CD4-positive, alpha-beta T cell treated with Interleukin-10 for 1 hour (primary cell): ENCODE measurements at regions not wholly inside any gene's neighbourhood (a gene's known extent, or its start where the extent isn't known, plus 50 kb on each side); places are given as distances from the start of the nearest gene placed in this dataset.
A peak's percentile ranks its signal among the peaks of the same experiment; 100 is the strongest.
"Not testable (repeated sequence)": the region's sequence is repeated elsewhere in the genome, so short reads cannot be mapped to it uniquely, and the experiment has no call there.

Experiments
- DNase-seq: peaks from one replicate; pipeline ENCODE4 v3.0.0-alpha.2; 2020

- DNase-seq: no peak
These were observed 178.0 kb downstream of the KCTD12 start for GRCh38 chr13:76708138-76708688.

GRCh38 chr13:76707360-76707759 lies 178.8 kb downstream of the KCTD12 start:
- DNase-seq: no peak

DNA sequence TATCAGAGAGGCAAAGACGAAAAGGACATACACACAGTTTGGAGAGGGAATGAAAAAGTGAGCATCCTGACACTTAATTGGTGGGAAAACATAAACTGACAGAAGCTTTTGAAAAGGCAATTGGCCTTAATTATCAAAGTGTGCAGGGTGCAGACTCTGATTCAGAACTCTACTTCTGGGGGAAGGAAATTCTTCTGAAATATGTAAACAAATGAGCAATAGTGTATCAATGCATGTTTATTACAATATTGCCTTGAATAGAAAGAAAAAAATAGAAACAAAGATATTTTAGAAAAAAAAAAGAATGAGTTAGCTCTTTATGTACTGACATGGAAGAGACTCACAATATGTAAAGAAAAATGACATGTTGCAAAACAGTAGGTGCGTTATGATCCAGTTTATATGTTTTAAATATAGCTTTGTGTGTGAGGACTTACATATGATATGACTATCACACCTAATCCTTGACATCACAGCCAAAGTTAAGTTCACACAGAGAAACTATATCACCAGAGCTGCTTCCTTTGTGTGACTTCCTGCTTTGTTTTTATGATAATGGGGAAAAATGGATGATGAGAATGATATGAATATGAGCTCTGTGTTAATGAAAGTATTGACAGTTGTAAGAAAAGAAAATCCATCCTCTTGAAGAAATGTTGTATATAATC lies 182.4 kb downstream of the KCTD12 start:
- no peak for DNase-seq

- DNase-seq: no peak
These were observed 183.0 kb downstream of the KCTD12 start for GRCh38 chr13:76703216-76703615.

DNA sequence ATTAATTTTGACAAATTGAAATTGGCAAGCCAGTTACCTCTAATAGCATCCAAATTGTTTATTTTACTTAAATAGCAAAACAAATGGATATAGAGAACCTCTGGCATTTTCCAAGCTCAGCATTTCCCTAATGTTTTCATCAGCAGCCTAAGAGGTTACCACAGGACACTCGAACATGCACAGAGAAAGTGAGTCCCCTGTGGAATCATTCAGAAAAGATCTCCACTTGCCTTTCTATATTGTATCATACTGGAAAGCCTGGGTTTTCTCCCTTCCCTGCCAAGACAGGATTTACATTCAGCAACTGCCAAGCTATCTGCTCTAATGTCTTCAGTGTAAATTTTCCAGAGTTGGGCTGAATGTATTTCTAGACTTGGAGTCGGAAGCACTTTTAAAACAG lies 188.9 kb downstream of the KCTD12 start:
- DNase-seq: no peak

DNA sequence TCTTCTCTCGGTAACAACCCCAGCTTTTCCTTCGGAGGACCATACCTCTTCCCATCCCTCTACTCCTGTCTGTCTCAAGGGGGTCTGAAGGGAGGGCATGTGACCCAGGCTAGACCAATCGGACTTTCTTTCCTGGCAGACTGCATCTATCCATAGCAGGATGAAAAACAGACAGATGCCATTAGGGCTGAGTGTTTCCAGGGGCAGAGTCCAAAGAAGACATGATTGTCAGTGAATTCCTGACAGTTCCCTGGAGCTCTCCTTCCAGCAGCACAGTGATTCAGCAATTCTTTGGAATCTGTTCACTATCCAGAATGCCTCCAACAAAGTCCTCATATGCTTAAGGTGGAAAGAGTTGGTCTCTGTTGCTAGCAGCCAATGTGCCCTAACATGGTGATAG lies 189.8 kb downstream of the KCTD12 start:
- DNase-seq: no peak

DNA sequence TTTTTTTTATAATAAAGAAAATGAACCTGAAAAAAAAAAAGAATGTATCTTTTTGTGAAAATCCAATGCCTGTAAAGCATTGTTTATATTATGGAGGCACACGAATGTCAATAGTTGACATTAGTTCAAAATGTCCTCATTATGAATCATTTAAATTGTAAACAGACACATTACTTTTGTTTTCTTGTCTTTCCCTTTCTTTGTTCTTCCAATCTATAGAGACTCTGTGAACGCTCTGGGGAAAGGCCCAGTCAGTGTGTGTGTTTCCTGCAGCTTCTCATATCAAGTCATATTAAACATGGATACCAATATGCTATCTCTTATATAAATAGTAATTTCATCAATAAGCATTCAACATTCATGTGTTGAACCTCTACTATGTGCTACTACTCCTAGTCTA lies 193.1 kb downstream of the KCTD12 start:
- no peak for DNase-seq

DNA sequence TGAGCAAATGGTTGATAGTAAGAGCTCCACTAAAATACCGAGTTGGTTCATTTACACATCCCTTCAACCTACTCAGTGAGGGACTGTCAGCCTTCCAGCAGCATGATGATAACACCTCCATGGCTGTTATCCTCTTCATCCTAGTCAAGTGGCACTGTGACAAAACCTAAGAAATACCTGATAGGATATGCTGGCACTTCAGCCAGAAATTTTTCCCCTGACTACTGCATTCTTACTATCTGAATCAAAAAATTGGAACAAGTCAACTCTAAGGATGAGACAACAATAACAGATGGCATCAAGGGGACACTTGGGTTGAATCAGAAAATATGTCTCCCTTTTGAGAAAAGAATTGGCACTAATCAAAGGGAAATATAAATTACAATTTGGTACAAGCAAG lies 193.9 kb downstream of the KCTD12 start:
- DNase-seq: no peak

DNA sequence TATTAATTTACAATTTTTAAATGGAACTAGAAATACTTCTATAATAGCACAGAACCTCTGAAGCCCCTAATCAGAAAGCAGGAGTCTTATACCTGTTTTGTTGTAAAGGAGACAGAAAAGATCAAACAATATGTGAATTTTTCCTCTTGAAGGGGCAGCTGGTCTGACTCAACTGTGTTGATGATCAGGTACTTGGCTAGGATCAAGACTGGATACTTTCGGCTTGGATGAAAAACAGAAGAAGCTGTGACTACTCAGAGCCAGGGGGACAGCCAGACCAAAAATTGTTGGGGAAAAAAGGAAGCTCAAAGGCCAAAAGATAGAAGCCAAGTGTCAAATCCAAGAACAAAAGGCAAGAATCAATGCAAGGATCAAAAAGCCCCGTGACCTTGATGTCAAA lies 195.6 kb downstream of the KCTD12 start:
- no peak for DNase-seq

DNA sequence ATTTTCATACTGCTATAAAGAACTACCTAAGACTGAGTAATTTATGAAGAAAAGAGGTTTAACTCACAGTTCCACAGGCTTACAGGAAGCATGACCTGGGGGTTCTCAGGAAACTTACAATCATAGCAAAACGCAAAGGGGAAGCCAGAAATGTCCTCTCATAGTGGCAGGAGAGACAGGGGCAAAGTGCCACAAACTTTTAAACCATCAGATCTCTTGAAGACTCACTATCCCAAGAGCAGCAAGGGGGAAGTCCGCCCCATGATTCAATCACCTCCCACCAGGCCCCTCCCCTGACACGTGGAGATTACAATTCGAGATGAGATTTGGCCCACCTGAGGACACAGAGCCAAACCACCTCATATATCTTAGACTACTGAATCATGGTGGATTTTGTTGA lies 198.7 kb downstream of the KCTD12 start:
- no peak for DNase-seq

DNA sequence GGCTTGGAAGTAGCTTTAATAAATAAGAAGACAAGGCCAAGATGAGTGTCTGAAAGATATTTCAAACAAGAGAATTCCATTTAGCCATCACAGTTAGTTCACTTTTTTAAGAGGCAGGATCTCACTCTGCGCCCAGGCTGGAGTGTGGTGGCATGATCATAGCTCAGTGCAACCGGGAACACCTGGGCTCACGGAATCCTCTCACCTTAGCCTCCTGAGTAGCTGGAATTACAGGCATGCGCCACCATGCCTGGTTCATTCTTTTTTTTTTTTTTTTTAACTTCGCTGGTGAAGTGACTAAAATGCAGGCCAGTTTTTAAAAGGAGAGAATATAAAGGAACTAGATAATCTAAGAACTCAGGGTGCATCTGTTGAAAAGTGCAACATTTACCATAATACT lies 200.3 kb downstream of the KCTD12 start:
- DNase-seq: no peak

- no peak for DNase-seq
These were observed 201.9 kb downstream of the KCTD12 start for GRCh38 chr13:76684336-76684735.

DNA sequence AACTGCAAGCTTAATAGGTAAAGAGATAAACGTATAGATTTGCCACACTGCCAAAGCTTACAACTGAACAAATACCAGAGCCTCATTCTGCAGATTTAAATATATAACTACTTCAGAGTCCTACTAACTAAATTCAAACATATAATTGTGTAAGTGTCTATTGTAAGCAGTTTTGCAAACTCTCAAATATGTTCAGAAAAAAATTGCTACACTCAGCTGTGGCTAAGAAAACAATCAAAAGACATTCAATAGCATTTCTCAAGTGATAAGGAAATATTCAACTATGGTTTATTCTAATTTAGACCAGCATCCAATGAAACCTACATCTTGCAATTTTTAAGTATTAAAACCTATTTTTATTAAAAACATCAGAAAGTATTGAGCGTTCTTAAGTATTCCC lies 202.4 kb downstream of the KCTD12 start:
- no peak for DNase-seq

DNA sequence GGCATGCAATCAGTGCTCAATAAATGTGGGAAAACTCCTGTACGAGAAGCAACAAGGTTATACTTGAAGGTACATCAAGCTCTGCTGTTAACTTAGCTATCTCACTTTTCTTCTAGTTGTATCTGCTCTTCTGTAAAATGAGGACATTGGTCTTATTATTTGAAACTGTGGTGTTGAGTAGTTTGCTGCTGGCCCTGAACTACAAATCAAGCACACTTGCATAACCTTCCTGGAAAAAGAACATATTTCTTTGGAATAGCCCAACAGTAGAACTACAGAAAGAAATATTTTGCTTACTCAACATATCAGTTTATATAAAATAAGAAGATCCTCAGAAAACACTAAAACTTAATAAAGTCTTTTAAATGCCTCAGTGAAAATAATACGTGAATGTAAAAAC lies 203.0 kb downstream of the KCTD12 start:
- DNase-seq: no peak

- no peak for DNase-seq
These were observed 206.1 kb downstream of the KCTD12 start for GRCh38 chr13:76680112-76680511.

DNA sequence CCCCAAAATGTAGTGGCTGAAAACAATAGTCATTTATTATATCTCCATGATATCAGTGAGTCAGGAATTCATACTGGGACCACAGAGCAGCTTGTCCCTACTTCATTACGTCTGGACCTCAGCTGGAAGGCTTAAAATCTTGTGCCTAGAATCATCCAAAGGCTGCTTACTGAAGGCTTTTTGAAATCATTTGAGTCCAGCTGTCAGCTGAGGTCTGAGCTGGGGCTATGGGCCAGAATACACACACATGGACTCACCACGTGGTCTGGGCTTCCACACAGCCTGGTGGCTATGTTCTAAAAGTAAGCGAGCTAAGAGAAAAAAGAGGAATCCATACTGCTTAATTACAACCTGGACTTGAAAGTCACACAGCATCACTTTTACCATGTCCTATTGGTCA lies 209.2 kb downstream of the KCTD12 start:
- DNase-seq: no peak

GRCh38 chr13:76672420-76672819 lies 213.8 kb downstream of the KCTD12 start:
- no peak for DNase-seq

DNA sequence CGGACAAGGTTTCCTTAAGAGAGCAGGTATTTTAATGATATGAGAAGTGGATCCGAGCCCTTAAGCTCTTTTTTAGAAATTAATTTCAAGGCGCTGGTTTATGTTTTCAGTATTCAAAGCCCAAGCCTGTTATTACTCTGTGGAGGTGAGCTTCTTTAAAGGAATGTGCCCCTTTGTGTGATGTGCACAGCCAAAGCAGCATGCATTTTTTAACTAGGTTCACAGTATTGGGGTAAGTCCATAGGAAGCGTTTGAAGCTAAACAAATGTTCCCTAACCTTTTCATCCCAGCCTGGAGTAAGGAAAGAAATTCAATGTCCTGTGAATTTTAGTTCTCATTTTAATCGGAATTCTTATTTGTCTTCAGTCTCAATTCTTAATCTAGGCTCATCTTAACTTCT lies 217.5 kb downstream of the KCTD12 start:
- DNase-seq: no peak

DNA sequence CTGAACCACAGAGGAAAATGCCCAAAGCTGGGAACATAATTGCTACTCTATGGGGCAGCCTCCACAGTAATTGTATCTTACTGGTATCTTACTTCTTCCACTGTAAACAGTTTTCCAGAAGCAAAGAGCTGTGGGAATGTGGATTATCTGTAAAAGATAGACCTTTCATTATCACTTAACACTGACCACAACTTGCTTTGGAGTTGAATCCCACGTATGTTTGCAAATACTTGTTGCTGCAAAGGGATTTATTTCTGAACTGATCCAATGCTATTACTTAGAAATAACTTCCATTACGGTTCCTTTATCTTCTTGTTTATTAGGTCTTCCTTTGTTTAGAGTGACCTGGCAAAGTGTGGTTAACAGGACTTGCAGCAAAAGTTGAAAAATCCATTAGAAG lies 218.1 kb downstream of the KCTD12 start:
- no peak for DNase-seq

- peak; percentile 20 for DNase-seq
These were observed 218.7 kb downstream of the KCTD12 start for GRCh38 chr13:76667551-76667950.

DNA sequence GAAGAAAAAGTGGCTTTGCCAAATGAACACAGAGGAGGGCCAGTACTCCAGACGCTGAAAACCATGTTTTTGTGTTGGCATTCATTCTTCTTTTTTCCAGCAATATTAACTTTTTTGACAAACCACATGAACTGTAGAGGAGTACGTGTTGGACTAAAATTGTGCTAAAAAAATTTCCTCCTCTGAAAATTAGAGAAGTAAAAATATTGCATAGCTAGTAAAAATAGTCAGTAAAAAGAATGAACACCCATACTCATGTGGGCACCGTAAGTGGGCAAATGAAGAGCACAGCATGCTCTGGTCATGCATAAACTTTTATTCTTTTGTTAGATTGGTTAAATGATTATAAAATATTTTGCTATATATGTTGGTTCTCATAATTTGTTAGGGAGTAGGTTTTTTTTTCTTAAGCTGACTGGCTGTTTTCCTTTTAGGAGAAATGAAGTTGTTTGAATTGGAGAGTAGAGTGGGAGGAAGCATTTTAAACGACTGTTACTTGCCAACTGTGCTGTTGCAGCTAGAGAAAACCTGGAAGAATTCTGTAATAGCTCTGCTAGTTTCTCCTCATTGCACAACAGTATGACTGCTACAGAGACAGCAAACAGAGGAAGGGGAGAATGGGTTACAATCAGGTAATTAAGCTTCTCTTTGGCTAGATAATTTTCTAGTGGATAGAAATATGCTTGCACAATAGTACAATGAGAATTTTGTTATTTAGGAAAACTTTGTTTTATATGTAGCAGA lies 222.4 kb downstream of the KCTD12 start:
- DNase-seq: no peak

GRCh38 chr13:76659074-76659473 lies 227.1 kb downstream of the KCTD12 start:
- not testable (repeated sequence) for DNase-seq

GRCh38 chr13:76656500-76656899 lies 229.7 kb downstream of the KCTD12 start:
- no peak for DNase-seq

DNA sequence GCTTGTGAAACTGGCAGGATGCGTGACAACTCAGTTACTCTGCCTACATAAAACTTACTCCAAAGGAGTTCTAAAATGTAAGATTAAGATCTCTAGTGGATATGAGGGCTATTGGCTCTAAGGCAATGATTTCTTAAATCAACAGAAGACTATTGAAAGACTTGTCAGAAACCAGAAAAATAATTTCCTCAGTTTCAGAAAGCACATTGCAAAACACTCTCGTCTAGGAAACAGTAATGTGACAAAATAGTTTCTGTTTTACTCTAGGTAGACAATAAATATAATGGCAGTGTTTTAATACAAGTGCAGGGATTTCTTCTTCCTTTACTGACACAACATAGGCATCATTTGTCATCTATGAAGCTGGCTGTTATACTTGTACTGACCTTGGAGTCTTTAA lies 230.1 kb downstream of the KCTD12 start:
- no peak for DNase-seq

DNA sequence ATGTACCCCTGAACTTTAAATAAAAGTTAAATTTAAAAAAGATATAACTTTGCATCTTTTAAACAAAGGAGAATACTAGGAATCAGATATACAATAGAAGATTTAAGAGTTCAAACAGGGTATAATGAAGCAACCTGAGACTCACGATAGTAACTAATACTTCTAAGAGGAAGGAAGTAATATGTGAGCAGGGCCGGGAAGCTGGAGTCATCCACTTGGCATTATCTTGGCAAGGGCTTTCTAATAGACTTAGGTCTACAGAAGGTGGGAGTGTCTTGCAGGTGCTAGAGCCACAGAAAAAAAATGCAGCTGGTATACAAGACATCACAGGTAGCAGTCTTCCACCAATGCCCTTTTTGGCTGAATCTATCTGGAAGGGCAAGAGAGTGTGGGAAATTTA lies 231.9 kb downstream of the KCTD12 start:
- no peak for DNase-seq
